Osteocyte (in vitro differentiated cells): ENCODE measurements at regions not wholly inside any gene's neighbourhood (a gene's known extent, or its start where the extent isn't known, plus 50 kb on each side); places are given as distances from the start of the nearest gene placed in this dataset.

Experiments
- DNase-seq: peaks from one replicate; pipeline ENCODE4 v3.0.0; 2021; ENCODE audit warnings: mixed read lengths; ENCODE audit not compliant: unreplicated experiment; ENCODE audit errors: extremely low spot score
- H3K27ac Mint-ChIP-seq: one replicate; pipeline ENCODE4 v1.8.0; 2021; ENCODE audit warnings: mild to moderate bottlenecking, mixed read lengths; ENCODE audit not compliant: unreplicated experiment
- H3K27me3 Mint-ChIP-seq: one replicate; pipeline ENCODE4 v1.8.0; 2021; ENCODE audit warnings: mixed read lengths; ENCODE audit not compliant: unreplicated experiment
- H3K36me3 Mint-ChIP-seq: one replicate; pipeline ENCODE4 v1.8.0; 2021; ENCODE audit warnings: mixed read lengths; ENCODE audit not compliant: unreplicated experiment
- H3K4me1 Mint-ChIP-seq: one replicate; pipeline ENCODE4 v1.8.0; 2021; ENCODE audit warnings: mixed read lengths; ENCODE audit not compliant: unreplicated experiment
- H3K4me3 Mint-ChIP-seq: one replicate; pipeline ENCODE4 v1.8.0; 2021; ENCODE audit warnings: mild to moderate bottlenecking, moderate library complexity, mixed read lengths; ENCODE audit not compliant: unreplicated experiment
- H3K9me3 Mint-ChIP-seq: one replicate; pipeline ENCODE4 v1.8.0; 2021; ENCODE audit warnings: mixed read lengths; ENCODE audit not compliant: unreplicated experiment
- CTCF ChIP-seq: fragments of 200-600 bp; sonication (generic); IDR thresholded peaks from 2 replicates; pipeline ENCODE4 v1.5.0; 2021; ENCODE audit warnings: antibody characterized with exemption, mild to moderate bottlenecking, moderate library complexity

GRCh38 chr11:100545970-100546369, 141.1 kb upstream of the ARHGAP42 start:
- DNase-seq, result no peak
- Mint-ChIP-seq H3K27ac (no peak overlapping the region), H3K4me1 (no peaks in the 10 kb centered on the region), H3K27me3 (peaks cover 8% of the 10 kb centered on the region), H3K4me3 (no peak overlapping the region), H3K36me3 (no peaks in the 10 kb centered on the region), H3K9me3 (no peaks in the 10 kb centered on the region)
- TF ChIP-seq CTCF, result no peak

- Mint-ChIP-seq H3K4me3 (no peak overlapping the region), H3K36me3 (no peaks in the 10 kb centered on the region), H3K27me3 (peaks cover 3% of the 10 kb centered on the region), H3K27ac (no peak overlapping the region), H3K9me3 (no peaks in the 10 kb centered on the region), H3K4me1 (no peaks in the 10 kb centered on the region)
- no peak for DNase-seq
- TF ChIP-seq CTCF, result no peak
Measured at GRCh38 chr11:100546714-100547113, 140.4 kb upstream of the ARHGAP42 start.

- Mint-ChIP-seq H3K27me3 (peaks cover 5% of the 10 kb centered on the region), H3K36me3 (no peaks in the 10 kb centered on the region), H3K27ac (no peak overlapping the region), H3K4me1 (no peaks in the 10 kb centered on the region), H3K4me3 (no peak overlapping the region), H3K9me3 (no peaks in the 10 kb centered on the region)
- no peak for DNase-seq
- no peak for TF ChIP-seq CTCF
Measured at GRCh38 chr11:100550298-100550697, 136.8 kb upstream of the ARHGAP42 start.

- H3K27me3 Mint-ChIP-seq, result peaks cover 7% of the 10 kb centered on the region
- TF ChIP-seq CTCF, result no peak
- H3K4me1 Mint-ChIP-seq, result peaks cover 4% of the 10 kb centered on the region
- H3K9me3 Mint-ChIP-seq, result no peaks in the 10 kb centered on the region
- H3K36me3 Mint-ChIP-seq, result no peaks in the 10 kb centered on the region
- DNase-seq, result no peak
- no peak overlapping the region for H3K4me3 Mint-ChIP-seq
- H3K27ac Mint-ChIP-seq, result no peak overlapping the region
Measured at GRCh38 chr11:100550912-100551632, 136.0 kb upstream of the ARHGAP42 start.

- DNase-seq, result no peak
- Mint-ChIP-seq H3K9me3 (no peaks in the 10 kb centered on the region), H3K4me1 (peaks cover 6% of the 10 kb centered on the region), H3K27me3 (peaks cover 11% of the 10 kb centered on the region), H3K27ac (no peak overlapping the region), H3K4me3 (no peak overlapping the region), H3K36me3 (no peaks in the 10 kb centered on the region)
- no peak for TF ChIP-seq CTCF
Measured at GRCh38 chr11:100555931-100556330, 131.2 kb upstream of the ARHGAP42 start.
